Kidney glomerular epithelial cell (primary cell): ENCODE measurements at regions not wholly inside any gene's neighbourhood (a gene's known extent, or its start where the extent isn't known, plus 50 kb on each side); places are given as distances from the start of the nearest gene placed in this dataset.
"Not testable (repeated sequence)": the region's sequence is repeated elsewhere in the genome, so short reads cannot be mapped to it uniquely, and the experiment has no call there.

Source experiments
- DNase-seq: peaks from one replicate; lab custom pipeline; 2025; lab: John Stamatoyannopoulos, UW

GRCh38 chr5:124022966-124023365, 511.0 kb downstream of the CSNK1G3 start:
- DNase-seq = no peak

DNA sequence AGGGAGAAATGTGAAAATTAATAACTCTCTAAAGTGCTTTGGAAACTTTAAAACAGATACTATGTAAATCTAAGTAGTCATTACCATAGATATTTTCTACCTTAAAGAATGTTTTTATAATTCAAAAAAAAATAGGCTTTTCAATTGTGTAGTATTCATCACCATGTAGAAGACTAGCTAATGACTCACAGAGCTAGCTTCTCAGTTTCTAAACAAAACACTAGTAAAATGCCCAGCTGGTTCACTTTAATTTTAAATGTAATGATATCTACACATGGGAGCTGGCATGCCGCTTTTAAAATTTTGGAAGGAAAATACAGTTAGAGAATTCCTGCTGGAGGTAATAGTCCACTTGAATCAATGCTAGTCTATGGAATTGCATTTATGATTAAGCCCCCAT, 509.8 kb downstream of the CSNK1G3 start:
- DNase-seq = no peak

DNA sequence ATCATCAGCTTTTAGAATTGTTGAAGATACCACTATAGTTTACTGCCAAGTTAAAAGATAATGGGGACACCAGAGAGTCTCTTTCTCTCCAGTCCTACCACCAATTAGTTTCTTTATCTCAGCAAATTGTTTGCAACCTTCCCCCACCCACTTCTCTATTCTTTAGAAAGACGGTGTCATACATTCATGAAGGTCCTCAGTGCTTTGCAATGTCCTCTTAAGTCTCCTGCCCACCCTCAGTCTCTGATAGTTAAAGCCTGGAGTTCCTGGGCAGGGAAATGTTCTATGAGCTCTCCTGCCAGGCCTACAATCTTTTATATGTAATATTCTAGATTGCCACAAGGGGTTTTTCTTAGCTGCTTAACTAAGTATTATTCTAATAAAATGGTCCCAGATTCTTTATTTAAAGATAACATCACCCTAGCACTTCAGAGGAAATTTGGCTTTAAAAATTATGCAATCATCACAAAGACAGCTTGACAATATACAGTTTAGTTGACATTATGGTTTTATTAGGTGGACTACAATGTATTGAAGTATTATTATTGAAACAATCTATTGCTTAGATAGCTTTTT, 509.2 kb downstream of the CSNK1G3 start:
- no peak for DNase-seq

GRCh38 chr5:124017321-124017720, 505.3 kb downstream of the CSNK1G3 start:
- DNase-seq = not testable (repeated sequence)

DNA sequence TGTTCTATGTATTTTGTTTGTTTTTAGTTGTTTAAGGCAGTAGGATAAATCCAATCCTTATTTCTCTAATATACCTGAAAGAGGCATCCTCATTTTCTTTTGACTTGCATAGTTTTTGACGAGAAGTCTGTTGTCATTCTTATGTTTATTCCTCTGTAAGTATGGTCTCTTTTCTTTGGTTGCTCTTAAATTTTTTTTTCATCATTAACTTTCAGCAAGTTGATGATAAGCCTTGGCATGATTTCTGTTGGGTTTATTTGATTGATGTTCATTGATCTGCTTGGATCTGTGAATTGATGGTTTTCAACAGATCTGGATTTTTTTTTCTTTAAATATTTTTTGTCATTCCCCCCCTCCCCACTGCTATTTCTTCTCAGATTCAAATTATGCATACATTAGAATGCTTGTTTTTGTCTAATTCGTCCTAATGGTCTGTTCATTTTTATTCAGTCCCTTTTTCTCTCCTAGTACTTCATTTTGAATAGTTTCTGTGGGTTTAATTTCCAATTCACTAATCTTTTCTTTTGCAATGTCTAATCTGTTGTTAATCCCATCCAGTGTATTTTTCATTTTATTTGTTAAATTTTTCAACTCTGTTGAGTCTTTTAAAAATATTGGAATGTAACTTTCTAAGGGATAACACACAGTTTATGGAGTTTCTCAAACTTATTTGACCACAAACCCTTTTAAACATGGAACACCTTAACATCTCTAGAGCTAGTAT, 495.9 kb downstream of the CSNK1G3 start:
- DNase-seq = no peak

- DNase-seq = no peak
These were observed 489.1 kb downstream of the CSNK1G3 start for GRCh38 chr5:124001036-124001615.

GRCh38 chr5:124000538-124000937, 488.6 kb downstream of the CSNK1G3 start:
- no peak for DNase-seq

DNA sequence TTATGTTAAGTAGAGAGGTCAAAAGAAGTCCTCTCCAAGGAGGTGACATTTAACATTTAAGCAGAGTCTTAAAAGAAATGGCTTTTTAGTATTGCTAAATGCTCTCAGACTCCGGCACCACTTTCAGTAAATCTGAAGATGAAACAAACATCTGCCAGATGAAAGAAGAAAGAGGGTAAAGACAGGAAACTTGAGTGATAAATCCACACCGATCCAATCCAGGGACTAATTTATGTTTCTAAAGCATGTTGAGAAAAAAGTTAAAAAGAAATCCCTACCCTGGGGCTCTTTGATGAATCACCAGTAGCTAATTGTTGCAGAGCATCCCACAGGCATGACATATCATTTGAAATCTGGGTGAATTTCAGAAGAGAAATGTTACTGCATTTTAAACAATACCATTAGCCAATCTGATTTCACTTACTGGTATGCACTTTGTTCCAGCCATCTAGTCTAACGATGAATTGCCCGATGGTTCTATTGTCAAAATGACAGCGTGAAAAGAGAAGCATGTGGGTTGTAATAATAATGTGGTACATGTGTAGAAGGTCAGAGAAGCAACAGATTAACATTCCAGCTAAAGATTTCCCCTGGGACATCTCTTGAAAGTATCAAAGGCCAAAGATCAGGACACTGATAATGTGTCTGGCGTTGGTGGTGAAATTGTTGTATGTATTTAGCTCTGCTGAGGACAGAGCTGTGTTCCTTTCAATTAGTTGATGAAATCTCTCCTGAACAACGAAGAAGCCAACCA, 485.7 kb downstream of the CSNK1G3 start:
- no peak for DNase-seq

GRCh38 chr5:123997064-123997461, 485.1 kb downstream of the CSNK1G3 start:
- DNase-seq = no peak

DNA sequence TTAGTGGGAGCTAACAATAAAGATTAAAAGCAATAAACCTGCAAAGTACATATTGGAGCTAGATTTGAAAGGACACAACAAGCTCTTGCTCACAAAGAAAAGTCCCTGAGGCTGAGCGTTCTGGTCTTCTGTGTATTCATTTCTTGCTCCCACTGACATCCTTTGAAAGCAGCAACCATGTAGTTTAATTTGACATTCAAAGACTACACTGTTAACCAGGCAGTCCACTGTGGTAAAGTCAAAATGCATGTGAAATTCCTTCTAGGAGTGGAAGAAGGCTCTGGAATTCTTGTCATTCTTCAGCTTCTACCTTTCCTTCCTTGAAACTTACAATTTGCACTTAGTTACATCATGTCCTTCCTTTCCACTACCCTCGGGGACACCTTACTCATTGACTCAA, 480.7 kb downstream of the CSNK1G3 start:
- no peak for DNase-seq

- peak; percentile 17 for DNase-seq
These were observed 476.0 kb downstream of the CSNK1G3 start for GRCh38 chr5:123987956-123988355.

DNA sequence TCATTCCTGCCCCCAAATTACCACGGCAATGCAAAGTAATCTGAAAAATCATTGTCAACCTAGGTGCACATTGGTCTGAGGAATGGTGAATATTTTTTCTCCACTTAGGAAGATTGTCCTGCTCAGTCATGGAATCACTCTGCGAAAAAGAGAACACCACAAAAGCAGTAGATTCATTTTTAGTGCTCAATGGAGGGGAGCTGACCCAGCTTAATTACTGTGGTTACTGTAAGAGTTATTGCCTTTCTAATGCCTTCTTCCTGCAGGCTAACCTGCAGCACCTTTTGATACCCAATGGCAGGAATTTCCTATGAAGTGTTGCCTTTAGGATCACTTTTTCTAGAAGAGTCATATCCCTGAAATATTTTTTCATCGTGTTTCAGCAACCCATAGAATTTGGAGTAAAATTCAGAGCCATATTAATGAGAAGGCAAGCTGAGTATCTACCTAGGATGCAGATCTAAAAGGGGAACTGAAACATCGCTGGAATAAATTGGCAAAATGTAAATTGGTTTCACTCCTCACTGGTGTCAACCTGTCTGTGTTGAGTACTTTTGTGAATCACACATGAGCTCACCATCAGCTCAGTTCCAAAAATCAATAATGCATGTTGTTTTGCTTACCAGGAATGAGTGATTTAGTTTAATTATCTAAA, 464.5 kb downstream of the CSNK1G3 start:
- DNase-seq = no peak

DNA sequence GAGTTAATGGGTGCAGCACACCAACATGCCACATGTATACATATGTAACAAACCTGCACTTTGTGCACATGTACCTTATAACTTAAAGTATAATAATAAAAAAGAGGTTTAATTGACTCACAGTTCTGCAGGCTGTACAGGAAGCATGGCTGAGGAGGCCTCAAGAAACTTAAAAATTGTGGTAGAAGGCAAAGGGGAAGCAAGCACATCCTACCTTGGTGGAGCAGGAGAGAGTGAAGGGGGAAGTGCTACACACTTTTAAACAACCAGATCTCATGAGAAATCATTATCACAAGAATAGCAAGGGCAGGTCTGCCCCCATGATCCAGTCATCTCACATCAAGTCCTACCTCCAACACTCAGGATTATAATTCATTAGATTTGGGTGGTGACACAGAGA, 463.5 kb downstream of the CSNK1G3 start:
- not testable (repeated sequence) for DNase-seq

DNA sequence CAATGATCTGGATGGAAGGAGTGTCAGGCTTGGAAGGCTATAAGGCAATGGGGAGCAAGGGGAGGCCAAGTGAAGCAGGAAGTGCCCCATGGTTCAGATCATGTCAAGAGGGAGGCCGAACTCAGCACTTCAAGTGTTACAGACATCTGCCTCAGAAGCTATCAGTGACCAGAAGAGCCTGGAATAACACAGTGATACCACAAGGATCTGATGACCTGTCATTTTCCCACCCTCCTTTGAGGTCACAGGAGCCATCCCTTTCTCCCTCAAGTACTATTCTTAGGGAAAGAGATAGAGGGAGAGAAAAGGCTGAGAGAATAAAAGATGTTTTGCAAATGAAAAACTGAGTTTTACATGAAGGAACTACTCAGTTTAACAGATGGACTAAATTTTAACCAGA, 454.8 kb downstream of the CSNK1G3 start:
- no peak for DNase-seq

DNA sequence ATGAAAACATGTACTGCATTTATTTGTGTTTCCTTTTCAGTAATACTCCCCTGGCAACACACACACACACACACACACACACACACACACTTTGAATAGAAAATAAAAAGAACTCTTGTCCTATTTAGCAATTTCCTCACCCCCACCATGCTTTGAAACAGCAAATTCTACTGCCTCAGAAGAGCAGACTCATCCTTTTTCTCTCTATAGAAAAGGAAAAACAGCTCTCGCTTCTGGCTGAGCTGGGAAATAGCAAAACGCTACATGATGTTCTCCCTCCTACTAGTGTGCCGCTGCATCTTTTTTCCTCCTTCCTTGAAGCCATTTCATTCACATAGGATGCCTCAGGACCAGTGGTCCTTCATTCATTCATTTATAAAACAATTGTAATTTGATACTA, 453.6 kb downstream of the CSNK1G3 start:
- DNase-seq = no peak

DNA sequence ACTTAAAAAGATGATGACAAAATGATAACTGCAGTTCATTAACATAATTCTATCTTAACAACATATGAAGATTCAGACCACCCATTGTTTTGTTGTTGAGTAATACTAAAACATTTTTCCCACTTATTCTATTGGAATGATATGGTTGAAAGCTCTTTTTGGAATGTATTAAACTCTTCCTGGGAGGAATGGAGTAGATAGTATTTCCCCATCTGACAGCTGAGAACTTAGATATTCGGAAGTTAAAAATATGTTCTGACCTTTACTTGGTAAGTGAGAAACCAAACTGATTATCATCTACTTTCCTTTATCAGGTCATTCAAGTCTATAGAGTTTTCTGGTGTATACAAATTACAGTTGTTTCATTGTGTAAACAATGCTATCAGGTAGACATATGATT, 452.9 kb downstream of the CSNK1G3 start:
- no peak for DNase-seq

DNA sequence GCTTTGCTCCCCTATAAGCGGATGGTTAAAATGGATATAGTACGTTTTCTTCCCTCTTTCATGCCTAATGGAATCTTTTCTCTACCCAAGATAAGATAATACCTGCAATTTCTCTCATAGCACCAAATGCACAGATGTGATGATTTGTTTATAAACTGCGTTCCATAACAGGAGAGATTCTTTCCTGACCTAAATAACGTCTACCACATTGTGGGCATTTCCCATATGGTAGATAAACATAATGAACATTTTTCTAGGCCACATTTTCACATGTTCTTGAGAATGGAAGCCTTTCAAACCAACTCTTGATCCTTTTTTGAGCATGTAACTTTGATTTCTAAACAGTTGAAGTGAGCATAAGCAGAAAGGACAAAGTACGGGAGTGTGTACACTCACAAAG, 448.5 kb downstream of the CSNK1G3 start:
- no peak for DNase-seq

DNA sequence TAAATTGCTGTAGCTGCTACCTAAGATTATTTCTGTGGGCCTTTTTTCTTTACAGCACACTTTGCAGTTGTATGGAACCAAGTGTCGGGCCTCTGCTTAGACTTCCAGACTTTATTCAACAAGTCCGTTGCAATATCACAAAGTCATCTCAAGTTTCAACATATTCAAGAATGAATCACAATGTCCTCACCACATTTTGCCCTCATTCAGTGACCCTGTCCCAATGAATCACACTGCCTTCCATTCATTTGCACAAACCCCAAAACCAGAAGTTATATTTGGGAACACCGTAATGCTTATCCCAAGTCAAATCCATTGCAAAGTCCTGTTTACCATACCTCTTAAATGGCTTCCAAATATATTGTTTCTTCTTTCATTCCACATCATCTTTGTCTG, 439.6 kb downstream of the CSNK1G3 start:
- peak; percentile 87 for DNase-seq

DNA sequence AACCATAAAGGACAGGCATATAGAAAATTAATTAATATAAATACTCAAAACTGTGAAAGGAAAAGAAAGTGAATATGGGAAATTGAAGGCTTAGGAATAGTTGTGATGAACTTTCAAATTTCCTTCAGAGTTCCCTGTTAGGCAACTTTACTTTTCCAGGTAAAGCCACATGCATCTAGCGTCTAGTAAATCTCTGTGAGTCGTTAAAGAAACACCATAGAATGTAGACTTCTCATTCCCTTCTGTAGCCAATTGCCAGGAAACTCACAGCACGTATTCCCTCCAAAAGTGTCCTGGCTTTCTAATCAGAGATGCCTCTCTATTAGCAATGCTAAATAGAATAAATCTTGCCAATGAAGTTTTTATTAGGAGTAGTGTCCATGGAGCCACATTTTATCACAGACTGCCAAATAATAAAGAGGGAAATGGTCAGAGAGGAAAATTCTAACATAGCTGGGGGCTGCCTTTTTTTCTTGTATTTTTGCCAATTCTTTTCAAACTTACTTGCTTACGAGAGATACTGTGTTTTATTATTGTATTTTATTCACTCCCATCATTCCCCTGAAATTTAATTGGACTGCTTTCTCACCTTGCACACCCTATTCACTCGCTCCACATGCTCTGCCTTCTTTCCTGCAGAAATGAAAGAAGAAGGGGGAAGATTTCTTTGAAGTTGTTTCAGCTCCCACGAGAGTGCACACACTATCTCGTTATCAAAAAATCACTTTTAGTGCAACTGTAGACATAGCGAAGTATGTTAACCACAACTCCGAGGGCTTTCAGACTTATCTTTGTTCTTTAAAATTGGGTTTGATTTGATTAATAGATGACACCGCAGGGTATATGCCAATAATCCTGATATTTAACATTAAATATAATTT, 439.0 kb downstream of the CSNK1G3 start:
- DNase-seq = no peak

GRCh38 chr5:123949807-123950340, 437.9 kb downstream of the CSNK1G3 start:
- no peak for DNase-seq
